MCF 10A (cell line): ENCODE measurements at regions not wholly inside any gene's neighbourhood (a gene's known extent, or its start where the extent isn't known, plus 50 kb on each side); places are given as distances from the start of the nearest gene placed in this dataset.

Experiments used
- BruUV-seq: library from RNA; stranded (reverse); fragments of 400-500 nt; replicated peaks from 2 replicates; lab custom pipeline; 2021; lab: Mats Ljungman, UMichigan
- CTCF ChIA-PET: fragments of 300-600 bp; sonication (Branson Sonifier 250); formaldehyde crosslinking; extraction: SDS; loops from one replicate; lab custom pipeline; 2021; ENCODE audit warnings: antibody characterized with exemption, inconsistent platforms; lab: Yijun Ruan, JAX
- POLR2A ChIA-PET: fragments of 300-600, 350-650 bp; sonication (Branson Sonifier 250); formaldehyde crosslinking; extraction: SDS; loops from one replicate; lab custom pipeline; 2020; ENCODE audit warnings: antibody characterized with exemption, inconsistent platforms; lab: Yijun Ruan, JAX
- DNase-seq: peaks from one replicate; pipeline ENCODE4 v3.0.0-alpha.2; 2018; ENCODE audit not compliant: unreplicated experiment
- H3K27ac Mint-ChIP-seq: one replicate; pipeline ENCODE4 v1.8.0; 2022; ENCODE audit warnings: mild to moderate bottlenecking, low read depth, mixed read lengths; ENCODE audit not compliant: unreplicated experiment
- H3K27me3 Mint-ChIP-seq: one replicate; pipeline ENCODE4 v1.8.0; 2022; ENCODE audit warnings: mixed read lengths; ENCODE audit not compliant: insufficient read depth, unreplicated experiment
- H3K36me3 Mint-ChIP-seq: one replicate; pipeline ENCODE4 v1.8.0; 2022; ENCODE audit warnings: mild to moderate bottlenecking, moderate library complexity, mixed read lengths; ENCODE audit not compliant: insufficient read depth, unreplicated experiment
- H3K4me1 Mint-ChIP-seq: one replicate; pipeline ENCODE4 v1.8.0; 2022; ENCODE audit warnings: mixed read lengths; ENCODE audit not compliant: insufficient read depth, unreplicated experiment
- H3K4me3 Mint-ChIP-seq: one replicate; pipeline ENCODE4 v1.8.0; 2022; ENCODE audit warnings: mild to moderate bottlenecking, moderate library complexity, mixed read lengths; ENCODE audit not compliant: unreplicated experiment
- H3K9me3 Mint-ChIP-seq: one replicate; pipeline ENCODE4 v1.8.0; 2022; ENCODE audit warnings: mixed read lengths; ENCODE audit not compliant: unreplicated experiment
- intact Hi-C: fragments of 100-400 bp; cut with micrococcal nuclease; formaldehyde crosslinking; loops from 2 replicates; pipeline ENCODE4 v1.14.1; 2022
- TF ChIP-seq, protein P1 (sequence below): fragments of 200-600 bp; IDR thresholded peaks from one replicate; pipeline ENCODE4 v1.8.0; 2022; ENCODE audit warnings: antibody characterized with exemption, mild to moderate bottlenecking; ENCODE audit not compliant: unreplicated experiment

DNA sequence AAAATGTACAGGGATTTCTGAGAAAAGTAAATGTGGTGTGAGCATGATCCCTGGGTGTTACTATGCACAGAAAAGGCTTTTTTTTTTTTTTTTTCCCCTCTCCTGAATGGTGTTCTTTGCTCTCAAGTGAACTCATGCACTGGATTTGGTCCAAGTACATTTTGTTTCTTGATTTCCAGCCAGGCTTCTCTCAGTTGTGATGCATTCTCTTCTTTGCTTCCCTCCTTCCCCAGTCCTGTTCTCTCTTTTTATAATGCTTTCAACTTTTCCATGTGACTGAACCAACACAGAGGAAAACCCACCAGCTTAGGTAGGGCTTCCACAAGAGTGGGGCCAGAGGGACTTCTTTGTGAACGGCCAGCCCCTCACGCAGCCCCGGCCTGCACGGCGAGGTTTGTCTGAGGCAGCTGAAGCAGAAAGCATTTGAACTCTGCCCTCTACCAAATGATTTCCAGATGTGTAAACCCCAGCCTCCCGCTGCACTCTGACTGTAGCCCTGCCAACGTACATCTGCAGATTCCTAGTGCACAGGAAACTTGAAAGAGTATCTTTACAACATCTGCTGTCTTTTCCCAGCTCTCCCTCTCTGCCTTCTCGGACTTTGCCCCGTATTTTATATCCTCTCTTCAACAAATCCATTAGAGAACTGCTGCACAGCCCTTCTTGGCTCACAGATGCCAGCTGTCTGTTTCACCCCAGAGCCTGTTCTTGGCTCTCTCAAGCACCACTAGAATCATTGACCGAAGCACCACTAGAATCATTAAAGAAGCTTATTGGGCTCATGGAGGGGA lies 71.8 kb upstream of the CD180 start:
- H3K9me3 Mint-ChIP-seq = peaks cover 12% of the 10 kb centered on the region

DNA sequence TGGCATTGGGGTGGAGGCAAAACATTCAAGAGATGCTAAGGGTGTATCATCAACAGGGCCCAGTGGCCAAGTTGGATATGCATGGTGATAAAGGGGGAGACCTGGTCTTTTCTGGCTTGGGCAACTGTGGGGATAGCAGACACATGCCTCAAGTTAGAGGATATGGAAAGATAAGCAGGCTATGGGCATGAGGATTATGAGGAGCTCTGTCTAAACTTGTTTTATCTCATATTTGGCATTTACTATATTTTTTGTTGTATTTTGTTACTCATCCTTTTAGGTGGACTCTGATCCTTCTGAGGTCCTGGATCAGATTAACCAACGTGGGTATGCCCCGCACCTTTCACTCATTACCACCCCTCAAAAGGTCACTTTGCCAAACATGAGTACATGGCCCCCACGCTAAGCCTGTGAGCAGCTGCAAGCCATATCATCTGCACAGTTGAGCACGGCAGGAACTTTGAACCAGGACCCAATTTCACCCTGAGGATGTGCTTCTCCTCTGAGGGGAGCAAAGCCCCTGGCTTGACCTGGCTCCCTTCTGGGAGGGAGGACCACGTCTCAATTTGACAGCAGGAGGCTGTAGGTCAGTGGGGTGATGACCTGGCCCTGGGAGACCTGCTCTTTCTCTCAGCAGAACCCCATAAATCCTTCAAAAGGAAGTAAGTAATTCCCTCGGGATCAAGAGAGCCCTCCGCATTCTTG lies 71.1 kb upstream of the CD180 start:
- intact Hi-C loops = loop anchor here (1.0 kb wide), 1 partner anchor 34 kb away; no protein-coding TSS in a partner anchor
- peaks cover 18% of the 10 kb centered on the region for H3K9me3 Mint-ChIP-seq
- TSS peak; percentile 94 for BruUV-seq
- H3K4me1 Mint-ChIP-seq = peaks cover 26% of the 10 kb centered on the region
- no peak for DNase-seq
- no peak overlapping the region for H3K4me3 Mint-ChIP-seq
- CTCF ChIA-PET = interaction anchor here (0.6 to 1.7 kb wide), 7 partner anchors 14 to 941 kb away, joined by 3 to 18 read pairs (median 4); no protein-coding TSS in a partner anchor
- no peak overlapping the region for H3K27ac Mint-ChIP-seq
- H3K36me3 Mint-ChIP-seq = no peaks in the 10 kb centered on the region
- TF ChIP-seq, protein P1, sequence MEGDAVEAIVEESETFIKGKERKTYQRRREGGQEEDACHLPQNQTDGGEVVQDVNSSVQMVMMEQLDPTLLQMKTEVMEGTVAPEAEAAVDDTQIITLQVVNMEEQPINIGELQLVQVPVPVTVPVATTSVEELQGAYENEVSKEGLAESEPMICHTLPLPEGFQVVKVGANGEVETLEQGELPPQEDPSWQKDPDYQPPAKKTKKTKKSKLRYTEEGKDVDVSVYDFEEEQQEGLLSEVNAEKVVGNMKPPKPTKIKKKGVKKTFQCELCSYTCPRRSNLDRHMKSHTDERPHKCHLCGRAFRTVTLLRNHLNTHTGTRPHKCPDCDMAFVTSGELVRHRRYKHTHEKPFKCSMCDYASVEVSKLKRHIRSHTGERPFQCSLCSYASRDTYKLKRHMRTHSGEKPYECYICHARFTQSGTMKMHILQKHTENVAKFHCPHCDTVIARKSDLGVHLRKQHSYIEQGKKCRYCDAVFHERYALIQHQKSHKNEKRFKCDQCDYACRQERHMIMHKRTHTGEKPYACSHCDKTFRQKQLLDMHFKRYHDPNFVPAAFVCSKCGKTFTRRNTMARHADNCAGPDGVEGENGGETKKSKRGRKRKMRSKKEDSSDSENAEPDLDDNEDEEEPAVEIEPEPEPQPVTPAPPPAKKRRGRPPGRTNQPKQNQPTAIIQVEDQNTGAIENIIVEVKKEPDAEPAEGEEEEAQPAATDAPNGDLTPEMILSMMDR = no peak
- POLR2A ChIA-PET = interaction anchor here (0.6 to 5.9 kb wide), 19 partner anchors 9 to 1002 kb away, joined by 3 to 83 read pairs (median 3); partner anchors contain the start of gene PIK3R1
- H3K27me3 Mint-ChIP-seq = no peaks in the 10 kb centered on the region

More for the DNA sequence above, 71.8 kb upstream of the CD180 start:
- ChIA-PET CTCF (interaction anchor here (0.5 to 1.7 kb wide), 8 partner anchors 13 to 1007 kb away, joined by 3 to 18 read pairs (median 3); no protein-coding TSS in a partner anchor), POLR2A (interaction anchor here (0.7 to 5.9 kb wide), 20 partner anchors 10 to 951 kb away, joined by 3 to 83 read pairs (median 4); partner anchors contain the start of gene PIK3R1)
- no peak overlapping the region for H3K27ac Mint-ChIP-seq
- TSS peak; percentile 80 for BruUV-seq
- H3K36me3 Mint-ChIP-seq = no peaks in the 10 kb centered on the region
- peak; percentile 97 for DNase-seq
- peaks cover 18% of the 10 kb centered on the region for H3K4me1 Mint-ChIP-seq
- H3K4me3 Mint-ChIP-seq = no peak overlapping the region
- H3K27me3 Mint-ChIP-seq = no peaks in the 10 kb centered on the region
- TF ChIP-seq, protein P1 = no peak
- intact Hi-C loops = loop anchor here (1.0 kb wide), 1 partner anchor 33 kb away; no protein-coding TSS in a partner anchor

DNA sequence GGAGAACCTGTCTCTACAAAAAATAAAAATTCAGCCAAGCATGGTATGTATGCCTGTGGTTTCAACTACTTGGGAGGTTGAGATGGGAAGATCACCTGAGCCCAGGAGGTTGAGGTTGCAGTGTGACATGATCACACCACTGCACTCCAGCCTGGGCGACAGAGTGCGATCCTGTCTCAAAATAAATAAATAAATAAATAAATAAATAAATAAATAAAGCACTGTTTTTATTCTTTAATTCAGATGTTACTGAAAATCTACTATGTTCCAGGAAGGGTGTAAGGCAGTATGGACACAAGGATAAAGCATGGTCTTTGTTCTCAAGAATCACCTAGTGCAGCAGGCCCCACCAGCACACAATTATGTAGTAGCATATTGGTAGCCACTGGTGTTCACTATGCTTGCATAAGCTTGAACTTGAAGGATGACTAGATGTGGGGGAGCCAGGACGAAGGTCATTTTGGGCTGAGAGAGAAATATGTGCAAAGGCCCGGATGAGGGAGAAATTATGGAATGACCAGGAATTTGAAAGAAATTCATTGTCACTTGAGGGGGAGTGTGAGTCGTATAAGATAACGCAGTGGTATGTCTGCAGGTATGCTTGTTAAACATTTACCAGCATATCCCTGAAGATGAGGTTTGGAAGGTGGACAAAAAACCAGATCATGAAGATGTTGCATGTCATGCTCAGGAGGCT lies 70.2 kb upstream of the CD180 start:
- no peaks in the 10 kb centered on the region for H3K36me3 Mint-ChIP-seq
- no peaks in the 10 kb centered on the region for H3K27me3 Mint-ChIP-seq
- H3K9me3 Mint-ChIP-seq = peaks cover 18% of the 10 kb centered on the region
- DNase-seq = no peak
- no peak overlapping the region for H3K27ac Mint-ChIP-seq
- TF ChIP-seq, protein P1 = no peak
- intact Hi-C loops = no loop called here
- BruUV-seq = no TSS peak
- ChIA-PET POLR2A (interaction anchor here (0.6 to 5.9 kb wide), 16 partner anchors 8 to 1003 kb away, joined by 3 to 83 read pairs (median 3); partner anchors contain the start of gene PIK3R1), CTCF (interaction anchor here (0.6 to 0.8 kb wide), 4 partner anchors 13 to 942 kb away, joined by 3 to 5 read pairs (median 4); no protein-coding TSS in a partner anchor)
- H3K4me3 Mint-ChIP-seq = no peak overlapping the region
- H3K4me1 Mint-ChIP-seq = peaks cover 32% of the 10 kb centered on the region
